Breast epithelium (tissue), 3 donors: ENCODE measurements at regions not wholly inside any gene's neighbourhood (a gene's known extent, or its start where the extent isn't known, plus 50 kb on each side); places are given as distances from the start of the nearest gene placed in this dataset.

ENCODE experiments used
- CTCF ChIP-seq, 3 donors: fragments of 450-650 bp; IDR thresholded peaks; one replicate each; pipeline ENCODE4 v1.5.1; 2016 to 2017; ENCODE audit warnings: antibody characterized with exemption in 3 of 3, mild to moderate bottlenecking in 3 of 3, moderate library complexity in 3 of 3
- POLR2A ChIP-seq: fragments of 450-650 bp; IDR thresholded peaks from one replicate; pipeline ENCODE4 v1.6.1; 2016; ENCODE audit warnings: antibody characterized with exemption, mild to moderate bottlenecking, moderate library complexity
- POLR2AphosphoS5 ChIP-seq, 3 donors: sonication (generic); formaldehyde crosslinking; IDR thresholded peaks; one replicate each; pipeline ENCODE4 v1.6.1; 2017; ENCODE audit warnings: antibody characterized with exemption in 3 of 3

DNA sequence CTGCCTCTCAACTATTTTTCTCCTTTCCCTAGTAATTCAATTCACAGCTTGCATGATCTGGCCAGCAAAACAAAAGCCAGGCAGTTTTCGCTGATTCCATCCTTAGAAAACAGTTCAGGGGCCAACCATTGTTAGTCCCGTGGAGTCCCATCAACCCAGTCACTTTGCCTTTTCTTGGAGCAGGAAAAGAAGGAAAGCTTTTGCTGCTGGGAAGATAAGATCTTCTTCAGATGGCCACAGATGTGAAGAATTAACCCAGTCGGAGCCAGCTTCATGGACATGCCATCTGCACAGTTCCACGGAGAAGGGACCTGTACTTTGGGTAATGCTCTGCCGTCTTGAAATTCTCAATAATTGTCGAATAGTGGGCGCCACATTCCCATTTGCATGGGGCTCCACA is 76.9 kb upstream of the TSHZ2 start:
- TF ChIP-seq CTCF (IDR thresholded peaks at IDR 0.05) (no peak), POLR2A (no peak), POLR2AphosphoS5 (IDR thresholded peaks at IDR 0.05) (no peak)
